ENCODE measurements at regions not wholly inside any gene's neighbourhood (a gene's known extent, or its start where the extent isn't known, plus 50 kb on each side); places are given as distances from the start of the nearest gene placed in this dataset.

- TF ChIP-seq CTCF (IDR thresholded peaks at IDR 0.05; ENCODE audit: low read length) (no peak), EZH2 (IDR thresholded peaks at IDR 0.05; ENCODE audit: borderline replicate concordance, low read length) (no peak)
Observed at GRCh38 chr9:74444369-74444768, 52.8 kb upstream of the RORB start.
